Right lobe of liver (tissue), 6 donors: ENCODE measurements at regions not wholly inside any gene's neighbourhood (a gene's known extent, or its start where the extent isn't known, plus 50 kb on each side); places are given as distances from the start of the nearest gene placed in this dataset.

ENCODE experiments used
- ATAC-seq, 4 donors: fragments of 200-7000 bp; cut with Tn5 transposase; one replicate each; pipeline ENCODE4 v1.9.1; 2020; ENCODE audit warnings: mild to moderate bottlenecking in 4 of 4, moderate library complexity in 4 of 4
- DNase-seq, 3 donors: peaks; one replicate each; pipeline ENCODE4 v3.0.0-alpha.2; 2020
- H3K27ac ChIP-seq, 3 donors: fragments of 200-600 bp; one replicate each; pipeline ENCODE4 v1.8.0; 2022
- H3K27me3 ChIP-seq, 2 donors: fragments of 200-600 bp; one replicate each; pipeline ENCODE4 v1.8.0; 2022
- H3K36me3 ChIP-seq, 4 donors: fragments of 200-600 bp; sonication (generic) in 1 of 4; one replicate each; pipeline versions ENCODE4 v1.5.1 to v1.8.0; 2017 to 2022; ENCODE audit warnings: control low read depth in 1 of 4
- H3K4me1 ChIP-seq, 4 donors: fragments of 200-600 bp; sonication (generic) in 1 of 4; one replicate each; pipeline versions ENCODE4 v1.5.1 to v1.8.0; 2017 to 2022; ENCODE audit warnings: control low read depth in 1 of 4
- H3K4me3 ChIP-seq, 3 donors: fragments of 200-600 bp; one replicate each; pipeline ENCODE4 v1.8.0; 2022
- H3K9me3 ChIP-seq, 4 donors: fragments of 200-600 bp; sonication (generic) in 1 of 4; one replicate each; pipeline versions ENCODE4 v1.5.1 to v1.8.0; 2017 to 2022; ENCODE audit warnings: control low read depth in 1 of 4
- POLR2A ChIP-seq: fragments of 450-650 bp; IDR thresholded peaks from one replicate; pipeline ENCODE4 v1.6.1; 2017; ENCODE audit warnings: antibody characterized with exemption, mild to moderate bottlenecking
- WGBS: methylation state at CpG from one replicate; pipeline ENCODE4 v1.1.6; 2018; ENCODE audit warnings: low coverage, low lambda C conversion rate; ENCODE audit not compliant: insufficient coverage; ENCODE audit errors: missing lambda C conversion rate; 5-methylcytosine and 5-hydroxymethylcytosine counted together
- intact Hi-C, 2 donors: fragments of 100-400 bp; cut with DNase I; formaldehyde crosslinking; loops; one replicate each; pipeline versions ENCODE4 v1.11.2 to v1.14.1; 2022
- TF ChIP-seq, protein P1 (sequence below), 4 donors: fragments of 200-600 bp in 3 of 4; fragments of 450-650 bp in 1 of 4; IDR thresholded peaks; one replicate each; pipeline versions ENCODE4 v1.5.1 to v1.8.0; 2016 to 2022; ENCODE audit warnings: antibody characterized with exemption in 4 of 4, mild to moderate bottlenecking in 2 of 4
- donor health status: DM: no; HTN: yes; CAD: no.
- donor health status: DM: no; HTN: no; CAD: no.
- donor health status: DM: no; HTN: no; CAD: no.
- donor health status: DM: no; HTN: yes; CAD: no.
- donor health status: DM: no; HTN: yes; CAD: no.

DNA sequence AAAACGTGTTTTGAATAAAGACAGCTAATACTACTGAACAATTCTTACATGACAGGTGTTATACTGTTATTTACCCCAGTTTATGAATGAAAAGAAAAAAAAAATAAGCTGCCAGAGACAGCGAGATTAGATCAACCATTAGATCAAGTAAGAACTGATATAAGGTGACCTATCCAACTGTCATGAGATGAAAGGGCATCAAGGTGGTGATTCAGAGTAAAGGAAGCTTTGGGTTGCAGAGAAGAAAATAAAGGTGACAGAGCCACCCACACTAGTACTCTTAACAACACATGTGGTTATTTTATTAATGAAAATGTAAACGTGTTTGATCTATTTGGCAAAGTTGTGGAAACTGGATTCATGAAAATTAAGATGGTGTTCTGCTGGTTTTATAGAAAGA lies 435.2 kb downstream of the GABRG2 start:
- intact Hi-C loops = no loop called here
- no peaks in the 10 kb centered on the region for H3K4me1 ChIP-seq
- no peak for ATAC-seq

DNA sequence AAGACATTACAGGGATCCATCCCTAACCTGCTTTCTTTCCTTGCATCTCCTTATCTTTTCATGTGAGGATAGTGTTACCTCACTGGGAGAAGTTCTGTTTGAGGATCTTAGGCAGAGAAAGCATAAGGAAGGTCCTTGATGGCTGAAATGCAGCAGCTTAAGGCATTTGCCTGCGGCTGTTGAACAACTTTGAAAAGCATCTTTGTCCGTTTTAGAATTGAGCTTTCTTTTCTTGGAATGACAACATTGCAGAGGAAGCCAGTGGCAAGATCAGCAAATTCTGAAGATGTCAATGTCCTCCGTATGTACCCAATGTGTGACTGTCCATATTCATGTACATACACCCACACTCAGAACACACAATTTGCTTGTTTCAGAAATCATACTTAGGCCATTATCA lies 436.2 kb downstream of the GABRG2 start:
- Histone ChIP-seq H3K27me3 (no peaks in the 10 kb centered on the region), H3K27ac (no peak overlapping the region), H3K4me3 (no peak overlapping the region), H3K36me3 (no peaks in the 10 kb centered on the region), H3K9me3 (no peaks in the 10 kb centered on the region), H3K4me1 (no peaks in the 10 kb centered on the region)
- ATAC-seq (no peak), DNase-seq (no peak)
- 48% methylated on average over 3 of the region's 3 CpGs for WGBS
- intact Hi-C loops = no loop called here
- no peak for TF ChIP-seq POLR2A
- TF ChIP-seq, protein P1, sequence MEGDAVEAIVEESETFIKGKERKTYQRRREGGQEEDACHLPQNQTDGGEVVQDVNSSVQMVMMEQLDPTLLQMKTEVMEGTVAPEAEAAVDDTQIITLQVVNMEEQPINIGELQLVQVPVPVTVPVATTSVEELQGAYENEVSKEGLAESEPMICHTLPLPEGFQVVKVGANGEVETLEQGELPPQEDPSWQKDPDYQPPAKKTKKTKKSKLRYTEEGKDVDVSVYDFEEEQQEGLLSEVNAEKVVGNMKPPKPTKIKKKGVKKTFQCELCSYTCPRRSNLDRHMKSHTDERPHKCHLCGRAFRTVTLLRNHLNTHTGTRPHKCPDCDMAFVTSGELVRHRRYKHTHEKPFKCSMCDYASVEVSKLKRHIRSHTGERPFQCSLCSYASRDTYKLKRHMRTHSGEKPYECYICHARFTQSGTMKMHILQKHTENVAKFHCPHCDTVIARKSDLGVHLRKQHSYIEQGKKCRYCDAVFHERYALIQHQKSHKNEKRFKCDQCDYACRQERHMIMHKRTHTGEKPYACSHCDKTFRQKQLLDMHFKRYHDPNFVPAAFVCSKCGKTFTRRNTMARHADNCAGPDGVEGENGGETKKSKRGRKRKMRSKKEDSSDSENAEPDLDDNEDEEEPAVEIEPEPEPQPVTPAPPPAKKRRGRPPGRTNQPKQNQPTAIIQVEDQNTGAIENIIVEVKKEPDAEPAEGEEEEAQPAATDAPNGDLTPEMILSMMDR (IDR thresholded peaks at IDR 0.05) = no peak

More for the DNA sequence above, 435.2 kb downstream of the GABRG2 start:
- Histone ChIP-seq H3K27me3 (no peaks in the 10 kb centered on the region), H3K27ac (no peak overlapping the region), H3K4me3 (no peak overlapping the region), H3K36me3 (no peaks in the 10 kb centered on the region), H3K9me3 (no peaks in the 10 kb centered on the region)
- TF ChIP-seq, protein P1 (IDR thresholded peaks at IDR 0.05) = no peak
- TF ChIP-seq POLR2A = no peak
- 38% methylated on average over 3 of the region's 3 CpGs for WGBS
- DNase-seq = no peak

DNA sequence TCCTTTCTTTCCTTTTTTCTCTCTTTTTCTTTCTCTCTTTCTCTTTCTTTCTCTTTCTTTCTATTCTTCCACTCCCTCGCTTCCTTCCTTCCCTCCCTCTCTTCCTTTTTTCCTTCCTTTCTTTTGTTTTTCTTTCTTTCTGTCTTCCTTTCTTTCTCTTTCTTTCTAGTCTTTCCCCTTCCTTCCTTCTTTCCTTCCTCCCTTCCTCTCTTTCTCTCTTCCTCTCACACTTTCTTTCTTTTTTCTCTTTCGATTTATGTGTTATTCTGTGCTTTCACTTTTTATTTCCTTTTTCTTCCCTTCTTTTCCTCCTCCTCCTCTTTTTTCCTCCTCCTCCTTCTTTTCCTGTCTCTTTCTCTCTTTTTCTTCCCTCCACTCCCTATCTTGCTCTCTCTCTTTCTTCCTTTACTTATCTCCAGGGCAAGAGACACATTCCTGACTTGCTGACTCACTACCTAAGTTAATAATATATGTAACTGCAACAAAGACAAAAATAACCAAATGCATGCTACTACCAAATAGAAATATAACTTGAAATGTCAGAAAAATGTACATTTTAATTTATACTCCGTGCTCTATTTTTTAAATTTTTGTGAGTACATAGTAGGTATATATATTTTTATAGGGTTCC lies 445.5 kb downstream of the GABRG2 start:
- intact Hi-C loops = no loop called here
- H3K4me3 ChIP-seq = no peak overlapping the region
- H3K9me3 ChIP-seq = no peaks in the 10 kb centered on the region
- no peaks in the 10 kb centered on the region for H3K36me3 ChIP-seq
- no peaks in the 10 kb centered on the region for H3K4me1 ChIP-seq
- H3K27ac ChIP-seq = no peak overlapping the region
- ATAC-seq (no peak), DNase-seq (no peak)
- 41% methylated on average over 3 of the region's 3 CpGs for WGBS
- H3K27me3 ChIP-seq = no peaks in the 10 kb centered on the region
- no peak for TF ChIP-seq POLR2A
- TF ChIP-seq, protein P1 (IDR thresholded peaks at IDR 0.05) = no peak

- Histone ChIP-seq H3K36me3 (no peaks in the 10 kb centered on the region), H3K27me3 (no peaks in the 10 kb centered on the region), H3K4me3 (no peak overlapping the region), H3K27ac (no peak overlapping the region), H3K9me3 (no peaks in the 10 kb centered on the region), H3K4me1 (no peaks in the 10 kb centered on the region)
- no peak for DNase-seq
- no peak for ATAC-seq
- TF ChIP-seq POLR2A = no peak
- TF ChIP-seq, protein P1 (IDR thresholded peaks at IDR 0.05) = no peak
- 77% methylated on average over 2 of the region's 2 CpGs for WGBS
- intact Hi-C loops = no loop called here
These were observed 446.5 kb downstream of the GABRG2 start for GRCh38 chr5:162514116-162514515.

GRCh38 chr5:162520878-162521277 lies 453.3 kb downstream of the GABRG2 start:
- no peaks in the 10 kb centered on the region for H3K27me3 ChIP-seq
- H3K27ac ChIP-seq = no peak overlapping the region
- no peak overlapping the region for H3K4me3 ChIP-seq
- TF ChIP-seq, protein P1 (IDR thresholded peaks at IDR 0.05) = no peak
- no peak for TF ChIP-seq POLR2A
- no peaks in the 10 kb centered on the region for H3K36me3 ChIP-seq
- H3K4me1 ChIP-seq = no peaks in the 10 kb centered on the region
- DNase-seq (no peak), ATAC-seq (no peak)
- WGBS = no CpG with 5 or more reads among the region's 1 CpG
- intact Hi-C loops = no loop called here
- no peaks in the 10 kb centered on the region for H3K9me3 ChIP-seq
